GM21390 (cell line): ENCODE measurements at regions not wholly inside any gene's neighbourhood (a gene's known extent, or its start where the extent isn't known, plus 50 kb on each side); places are given as distances from the start of the nearest gene placed in this dataset.

Source experiments
- ATAC-seq: cut with Tn5 transposase; IDR thresholded peaks from one replicate; pipeline ENCODE4 v1.9.1; 2021; ENCODE audit not compliant: unreplicated experiment

DNA sequence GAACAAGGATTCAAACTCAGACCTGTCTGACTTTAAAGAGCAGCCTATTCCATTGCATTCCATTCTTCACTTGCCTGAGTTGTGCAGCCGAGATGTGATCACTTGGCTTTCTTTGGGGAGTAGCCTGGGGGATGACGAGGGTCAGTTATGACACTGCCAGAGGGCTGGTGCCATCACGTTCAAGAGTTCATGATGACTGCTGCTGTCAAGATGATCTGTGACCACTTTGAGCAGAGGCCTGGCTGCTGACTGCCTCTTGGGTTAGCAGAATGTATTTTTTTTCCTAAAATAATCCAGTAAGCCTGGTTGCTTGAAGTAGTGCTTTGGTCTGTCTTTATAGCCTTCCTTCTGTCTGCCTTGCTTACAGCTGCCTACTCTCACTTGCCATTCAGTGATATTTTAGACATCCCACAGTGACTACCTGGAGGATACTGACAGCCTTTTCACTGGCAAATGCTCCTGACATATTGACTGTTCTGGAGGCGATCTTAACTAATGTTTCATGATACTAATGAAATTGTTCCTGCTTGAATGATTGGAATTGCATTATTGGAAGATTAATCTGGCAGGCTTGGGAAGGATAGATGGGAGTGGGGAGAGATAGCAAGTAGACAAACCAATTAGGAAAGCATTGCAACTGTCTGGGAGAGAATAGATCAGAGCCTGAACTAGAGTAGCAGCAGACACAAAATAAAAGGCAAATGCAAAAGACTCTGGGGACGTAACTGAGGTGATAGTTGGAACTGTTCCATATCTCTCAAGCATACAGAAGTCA lies 221.6 kb upstream of the LCORL start:
- ATAC-seq: no peak

DNA sequence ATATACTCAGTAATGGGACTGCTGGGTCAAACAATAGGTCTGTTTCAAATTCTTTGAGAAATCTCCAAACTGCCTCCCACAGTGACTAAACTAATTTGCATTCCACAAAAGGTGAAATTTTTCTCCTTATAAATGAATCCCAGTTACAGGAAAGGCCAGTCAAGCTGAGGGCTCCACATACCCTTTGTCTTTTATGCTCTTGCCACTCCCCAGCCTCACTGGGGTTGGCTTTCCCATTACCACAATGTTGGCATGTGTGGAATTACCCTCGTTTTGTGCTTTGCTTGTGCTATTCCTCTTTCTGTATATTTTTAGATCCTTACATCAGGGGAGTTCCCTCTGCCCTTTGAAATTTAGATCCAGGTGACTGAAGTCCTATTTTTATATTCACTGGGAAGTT lies 220.2 kb upstream of the LCORL start:
- no peak for ATAC-seq

DNA sequence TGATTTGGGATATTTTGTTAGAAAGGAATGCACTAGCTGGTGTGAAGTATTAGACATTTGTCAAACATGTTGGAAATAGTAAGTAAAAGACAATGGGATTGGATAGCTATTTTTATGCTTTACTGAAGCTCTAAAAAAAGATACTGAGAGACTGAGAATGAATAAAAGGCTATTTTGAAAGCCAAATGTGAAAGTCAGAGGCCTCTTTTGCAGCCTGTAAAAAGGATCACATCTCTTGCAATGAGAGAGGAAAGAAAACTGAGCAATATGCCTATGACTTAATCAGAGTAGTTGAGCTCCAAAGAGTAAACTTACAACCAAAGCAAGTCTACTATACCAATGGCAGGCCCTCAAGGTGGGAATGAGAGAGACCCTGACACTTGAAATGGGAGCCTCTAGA lies 212.6 kb upstream of the LCORL start:
- ATAC-seq: no peak

DNA sequence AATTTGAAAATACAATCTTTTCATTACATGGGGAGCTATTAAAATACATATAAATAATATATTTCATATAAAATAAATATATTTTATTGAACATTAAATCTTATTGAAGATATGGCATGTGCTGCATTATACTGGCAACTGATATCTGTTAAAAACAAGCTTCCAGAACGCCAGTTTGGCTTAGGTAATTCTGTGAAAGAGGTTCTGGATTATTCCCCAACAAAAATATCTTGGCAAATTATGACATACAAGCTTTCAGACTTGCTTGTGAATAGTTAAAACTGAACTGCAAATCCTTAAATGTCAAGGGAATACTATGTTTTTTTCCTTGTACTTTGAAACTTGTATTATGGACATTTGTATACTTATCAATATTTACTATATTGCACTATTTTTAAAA lies 210.2 kb upstream of the LCORL start:
- no peak for ATAC-seq

DNA sequence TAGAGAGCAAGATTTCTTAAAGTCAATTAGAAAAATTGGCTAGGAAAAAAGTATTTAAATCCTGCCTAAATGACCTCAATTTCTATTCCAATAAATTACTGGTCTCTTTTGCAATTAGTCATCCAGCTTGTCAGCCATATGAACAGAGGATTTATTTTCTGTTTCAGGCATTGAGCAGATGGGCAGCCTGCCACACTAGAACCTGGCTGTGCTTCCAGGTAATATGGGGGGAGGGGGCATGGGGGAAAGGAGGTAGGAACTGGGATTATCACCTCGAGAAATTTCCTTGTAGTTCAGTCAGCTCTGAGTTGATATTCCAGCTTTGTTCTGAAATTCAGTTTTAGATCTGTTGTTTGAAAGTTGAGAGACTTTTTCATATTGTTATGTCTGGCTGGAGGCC lies 206.3 kb upstream of the LCORL start:
- ATAC-seq: no peak

DNA sequence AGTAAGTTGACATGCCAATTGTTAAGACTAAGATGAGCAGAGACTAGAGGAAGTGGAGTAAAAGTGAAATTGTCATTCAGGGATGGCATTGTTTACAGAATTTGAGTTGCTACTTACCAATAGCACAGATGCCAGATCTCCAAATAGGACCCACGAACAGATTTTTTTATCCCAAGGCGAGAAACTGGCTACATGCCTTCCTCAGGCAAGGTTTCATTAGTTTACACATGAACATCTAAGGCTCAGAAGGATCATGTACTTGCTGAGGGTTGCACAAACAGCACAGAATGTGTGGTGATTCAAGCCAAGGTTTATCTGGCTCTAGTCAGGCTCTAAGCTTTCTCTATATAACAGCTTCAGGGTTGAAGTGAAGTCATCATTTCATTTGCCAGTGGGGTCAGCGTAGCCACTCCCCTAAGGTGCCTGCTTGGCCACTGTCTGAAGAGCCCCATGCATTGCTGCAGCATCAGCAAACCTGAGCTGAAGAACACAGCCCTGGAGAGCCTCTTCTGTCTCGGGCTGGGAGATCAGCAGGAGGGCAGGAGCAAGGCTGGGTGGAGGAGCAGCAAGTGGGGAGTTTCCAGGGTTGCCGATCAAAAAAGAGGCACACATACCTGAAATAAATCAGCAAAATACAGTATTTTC lies 193.0 kb upstream of the LCORL start:
- ATAC-seq: no peak

DNA sequence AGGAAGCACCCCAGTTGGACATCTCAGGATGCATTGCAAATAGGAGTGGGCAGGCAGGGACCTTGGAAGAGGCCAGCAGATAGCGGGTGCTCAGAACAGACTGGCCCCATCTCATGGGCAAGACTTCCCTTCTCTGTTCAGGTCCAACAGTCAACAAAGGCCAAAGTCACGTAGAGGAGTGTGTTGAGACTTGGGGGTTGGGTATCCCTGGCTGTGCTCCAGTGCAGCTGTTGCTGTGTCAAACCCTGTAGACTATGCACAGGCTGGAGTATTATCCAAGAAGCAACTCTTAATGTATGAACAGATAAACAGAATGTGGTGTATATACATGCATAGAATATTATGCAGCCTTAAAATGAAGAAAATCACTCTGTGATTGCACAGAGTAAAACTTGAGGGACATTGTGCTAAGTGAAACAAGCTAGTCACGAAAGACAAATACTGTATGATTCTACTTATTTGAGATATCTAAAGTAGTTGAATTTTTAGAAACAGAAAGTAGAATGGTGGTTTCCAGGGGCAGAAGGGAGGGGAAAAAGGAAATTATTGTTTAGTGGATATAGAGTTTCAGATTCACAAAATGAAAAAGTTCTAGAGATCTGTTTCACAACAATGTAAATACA lies 192.1 kb upstream of the LCORL start:
- peak; percentile 37 for ATAC-seq

DNA sequence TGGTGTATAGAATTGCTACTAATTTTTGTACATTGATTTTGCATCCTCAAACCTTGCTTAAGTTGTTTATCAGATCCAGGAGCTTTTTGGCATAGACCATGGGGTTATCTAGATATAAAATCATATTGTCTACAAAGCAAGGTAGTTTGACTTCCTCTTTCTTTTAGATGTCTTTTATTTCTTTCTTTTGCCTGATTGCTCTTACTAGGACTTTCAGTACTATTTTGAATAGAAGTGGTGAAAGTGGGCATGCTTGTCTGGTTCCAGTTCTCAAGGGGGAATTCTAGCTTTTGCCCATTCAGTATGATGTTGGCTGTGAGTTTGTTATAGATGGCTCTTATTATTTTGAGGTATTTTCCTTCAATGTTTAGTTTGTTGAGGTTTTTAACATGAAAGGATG lies 187.9 kb upstream of the LCORL start:
- peak; percentile 68 for ATAC-seq

DNA sequence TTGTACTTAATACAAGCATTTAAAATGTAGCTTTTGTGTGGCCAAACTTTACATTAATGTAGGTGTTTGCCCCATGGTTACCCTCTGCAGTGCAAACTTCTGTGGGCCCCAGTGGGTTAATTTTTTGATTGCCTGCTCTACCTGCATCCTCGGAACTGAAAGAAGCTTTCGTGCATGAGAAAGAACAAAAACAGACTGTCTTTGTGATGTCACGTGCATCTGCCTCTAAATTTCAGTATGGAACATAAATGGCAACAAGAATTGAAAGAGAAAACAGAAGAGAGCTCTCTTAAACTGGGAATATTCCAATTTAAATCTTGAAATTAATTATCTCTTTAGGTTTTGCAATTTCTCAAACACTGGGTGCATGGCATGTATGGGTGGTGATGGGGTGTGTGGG lies 182.4 kb upstream of the LCORL start:
- no peak for ATAC-seq

DNA sequence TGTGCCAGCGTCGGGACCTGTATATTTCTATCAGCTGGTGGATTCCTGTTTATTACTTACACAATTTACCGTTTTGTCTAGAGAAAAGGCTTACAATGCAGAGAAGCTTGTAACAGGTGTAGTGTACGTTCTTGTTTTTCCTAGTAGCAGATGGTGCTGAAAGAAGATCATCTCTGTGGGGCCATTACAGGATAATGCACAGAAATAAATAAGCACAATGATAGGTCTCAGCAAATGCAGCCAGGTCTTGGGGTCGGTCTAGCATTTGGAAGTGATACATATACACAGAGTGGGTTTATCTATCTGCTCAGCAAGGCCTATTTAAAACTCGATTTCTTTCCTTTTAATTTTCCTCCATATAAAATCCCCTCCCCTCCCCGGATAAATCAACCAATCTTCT lies 180.9 kb upstream of the LCORL start:
- no peak for ATAC-seq

DNA sequence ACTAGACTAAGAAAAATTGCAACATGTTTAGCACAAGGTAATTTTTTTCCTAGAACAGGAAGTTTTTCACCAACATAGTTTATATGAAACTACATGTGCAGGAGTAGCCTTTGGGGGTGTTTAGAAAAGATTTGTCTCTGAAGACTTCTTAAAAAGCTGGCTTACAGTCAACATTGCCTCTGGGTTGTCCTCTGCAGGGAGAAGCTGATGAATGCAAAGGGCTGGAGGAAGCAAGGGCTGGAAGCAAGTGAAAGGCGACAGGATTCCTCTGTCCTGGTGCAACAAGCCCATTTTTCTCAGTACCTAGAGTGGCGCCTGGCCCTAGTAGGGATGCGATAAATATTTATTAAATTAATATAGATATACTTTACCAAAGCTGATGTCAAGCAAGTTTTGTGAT lies 180.3 kb upstream of the LCORL start:
- ATAC-seq: no peak

DNA sequence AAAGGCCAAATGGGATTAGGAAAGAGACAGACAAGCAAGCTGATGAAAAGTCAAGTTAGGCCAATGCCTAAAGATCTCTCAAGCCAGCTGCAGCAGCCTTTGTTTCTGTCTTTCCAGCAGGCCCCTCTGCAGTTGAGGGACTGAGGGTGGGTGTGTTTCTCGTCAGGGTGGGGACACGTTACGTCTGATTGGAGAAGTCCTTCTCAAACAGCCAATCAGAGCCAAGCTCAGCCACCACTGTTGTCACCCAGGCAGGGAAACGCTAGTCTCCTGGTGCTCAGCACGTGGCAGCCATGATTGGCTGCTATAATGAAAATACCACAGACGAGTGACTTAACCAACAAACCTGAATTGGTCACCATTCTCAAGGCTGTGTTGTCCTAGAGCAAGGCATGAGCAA lies 177.1 kb upstream of the LCORL start:
- no peak for ATAC-seq

DNA sequence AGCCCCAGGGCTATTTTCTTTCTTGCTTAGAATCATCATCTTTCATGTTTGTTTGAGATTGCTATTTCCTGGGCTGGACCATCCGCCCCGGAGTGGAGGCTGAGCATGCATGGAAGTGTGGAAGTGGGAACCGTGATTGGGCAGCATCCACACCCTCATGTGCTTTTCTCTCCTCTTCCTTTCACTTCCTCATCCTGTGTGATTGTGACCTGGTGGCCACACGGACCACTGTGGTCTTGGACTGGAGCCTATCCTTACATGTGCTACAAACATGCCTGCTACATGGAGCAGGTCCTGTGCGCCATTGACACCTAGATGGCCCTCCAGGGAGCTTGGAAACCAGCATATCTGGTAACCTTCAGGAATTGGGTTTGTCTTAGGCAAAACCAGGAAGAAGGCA lies 175.9 kb upstream of the LCORL start:
- ATAC-seq: no peak

DNA sequence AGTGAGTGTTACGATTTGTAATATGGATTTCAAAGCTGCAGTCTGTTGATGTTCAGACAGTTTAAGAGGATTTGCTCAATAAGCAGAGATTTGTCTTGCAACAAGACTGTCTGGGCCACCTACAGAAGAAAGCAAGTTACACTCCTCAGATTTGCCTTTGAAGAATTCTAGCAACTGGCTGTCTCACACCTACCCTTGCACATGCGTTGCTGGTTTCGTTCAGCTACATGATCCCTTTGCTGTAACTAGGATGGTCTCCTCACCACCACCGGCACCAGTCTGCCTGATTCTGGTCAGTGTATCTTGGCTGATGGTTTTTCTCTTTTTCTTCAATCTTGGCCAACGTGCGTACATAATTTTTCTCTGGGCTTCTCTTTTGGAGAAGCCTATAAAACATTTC lies 172.7 kb upstream of the LCORL start:
- no peak for ATAC-seq

DNA sequence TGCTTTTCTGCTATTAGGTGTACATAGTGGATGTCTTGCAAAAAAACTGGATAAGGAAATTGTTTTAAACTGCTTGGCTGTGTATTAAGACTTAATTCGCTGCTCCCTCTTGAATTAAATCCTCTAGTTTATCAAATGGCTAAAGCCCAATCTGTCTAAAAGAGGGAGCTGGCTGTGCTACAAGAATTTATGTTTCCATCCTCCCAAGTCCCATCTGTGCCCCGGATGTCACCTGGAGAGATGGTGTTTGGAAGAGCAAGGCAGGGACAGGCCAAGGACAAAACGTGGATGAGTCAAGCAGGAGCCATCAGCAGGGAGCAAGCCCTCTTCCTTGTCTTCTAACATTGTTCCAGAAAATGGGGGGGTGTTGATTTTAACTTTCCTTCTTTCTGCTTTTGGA lies 171.3 kb upstream of the LCORL start:
- no peak for ATAC-seq

DNA sequence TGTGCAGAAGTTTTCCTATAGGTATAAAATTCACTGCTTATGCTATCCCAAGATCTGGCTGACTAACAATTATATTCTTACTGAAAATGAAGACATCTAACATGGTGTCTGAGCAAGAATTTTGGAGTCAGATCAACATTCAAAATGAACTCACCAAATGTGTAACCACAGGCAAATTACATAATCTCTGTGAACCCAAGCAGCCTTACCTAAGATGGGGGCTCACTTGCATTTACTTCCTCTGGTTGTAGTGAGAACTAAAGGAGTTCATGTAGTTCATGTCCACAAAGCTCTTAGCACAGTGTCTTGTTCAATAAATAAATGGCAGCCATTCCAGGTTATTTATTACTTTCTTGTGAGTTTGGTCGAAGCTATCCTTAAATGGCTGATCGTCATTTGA lies 163.9 kb upstream of the LCORL start:
- ATAC-seq: no peak

DNA sequence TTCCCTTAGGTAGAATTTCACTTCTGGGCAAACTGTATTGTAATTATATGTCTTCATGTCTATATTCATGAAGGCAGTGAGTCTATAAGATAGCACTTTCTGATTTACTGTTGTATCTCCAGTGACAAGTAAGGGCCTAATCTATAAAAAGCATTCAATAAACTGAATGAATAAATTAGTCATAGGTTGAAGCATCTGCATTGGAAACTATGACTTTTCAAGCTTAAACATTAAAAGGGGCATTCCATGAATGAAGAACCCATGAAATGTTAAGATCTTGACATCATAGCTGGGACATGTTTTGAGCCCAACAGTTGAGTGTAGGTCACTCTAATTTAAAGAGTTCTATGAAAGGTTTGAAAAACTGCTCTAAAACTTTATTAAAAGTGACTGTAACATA lies 159.3 kb upstream of the LCORL start:
- no peak for ATAC-seq

DNA sequence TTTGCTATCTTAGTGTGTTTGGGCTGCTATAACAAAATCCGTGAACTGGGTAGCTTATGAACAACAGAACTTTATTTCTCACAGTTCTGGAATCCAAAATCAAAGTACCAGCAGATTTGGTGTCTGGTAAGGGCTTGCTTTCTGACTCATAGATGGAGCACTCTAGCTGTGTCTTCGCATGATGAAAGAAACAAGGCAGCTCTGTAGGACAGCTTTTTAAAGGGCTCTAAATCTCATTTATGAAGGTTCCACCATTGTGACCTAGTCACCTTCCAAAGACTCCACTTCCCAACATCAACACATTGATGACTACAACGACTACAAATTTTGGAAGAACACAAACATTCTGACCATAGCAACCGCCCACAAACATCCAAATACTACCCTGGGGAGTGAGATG lies 158.6 kb upstream of the LCORL start:
- no peak for ATAC-seq

DNA sequence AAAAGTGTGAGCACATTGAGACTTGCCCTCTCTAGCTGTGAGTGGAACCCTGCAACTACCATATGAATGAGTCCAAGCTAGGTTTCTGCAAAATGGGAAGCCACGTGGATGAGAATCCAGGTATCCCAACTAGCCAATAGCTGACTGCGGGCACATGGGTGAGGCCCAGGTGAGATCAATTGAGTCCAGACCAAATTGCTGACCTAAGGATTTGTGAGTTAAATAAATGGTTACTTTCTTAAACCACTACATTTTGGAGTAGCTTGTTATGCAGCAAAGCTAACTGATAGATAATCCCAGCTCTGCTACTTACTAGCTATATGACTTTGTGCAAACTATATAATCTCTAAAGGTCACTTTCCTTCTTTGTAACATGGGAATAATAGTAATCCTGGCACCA lies 150.3 kb upstream of the LCORL start:
- ATAC-seq: no peak

DNA sequence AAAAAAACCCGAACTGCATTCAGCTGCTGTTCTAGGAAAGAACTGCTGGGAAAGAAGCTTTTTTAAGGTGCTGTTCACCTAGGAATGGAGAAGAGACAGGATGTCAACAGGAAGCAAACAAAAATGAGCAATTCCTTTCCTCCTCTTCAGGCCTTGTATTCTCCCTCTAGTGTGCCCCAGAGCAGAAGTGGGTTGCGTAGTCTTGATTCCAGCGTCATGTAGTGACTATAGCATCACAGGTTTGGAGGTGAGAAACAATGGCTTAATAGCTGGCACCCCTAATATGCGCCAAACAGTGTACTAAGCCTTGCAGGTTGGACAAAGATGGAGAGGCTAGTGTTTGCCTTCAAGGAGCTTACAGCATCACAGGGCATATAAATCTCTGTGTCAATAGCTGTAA lies 146.3 kb upstream of the LCORL start:
- no peak for ATAC-seq

DNA sequence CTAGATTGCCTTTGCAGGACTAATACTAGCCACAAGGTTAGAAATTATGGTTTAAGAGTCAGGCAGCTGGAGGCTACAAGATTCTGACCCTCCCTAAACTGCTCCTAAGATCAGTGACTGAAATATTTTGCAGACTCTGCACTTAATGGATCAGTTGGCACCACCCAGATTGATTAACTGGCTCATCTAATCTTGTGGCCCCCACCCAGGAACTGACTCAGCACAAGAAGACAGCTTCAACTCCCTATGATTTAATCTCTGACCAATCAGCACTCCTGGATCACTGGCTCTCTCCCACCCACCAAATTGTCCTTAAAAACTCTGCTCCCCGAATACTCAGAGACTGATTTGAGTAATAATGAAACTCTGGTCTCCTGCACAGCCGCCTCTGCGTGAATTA lies 145.4 kb upstream of the LCORL start:
- ATAC-seq: no peak

DNA sequence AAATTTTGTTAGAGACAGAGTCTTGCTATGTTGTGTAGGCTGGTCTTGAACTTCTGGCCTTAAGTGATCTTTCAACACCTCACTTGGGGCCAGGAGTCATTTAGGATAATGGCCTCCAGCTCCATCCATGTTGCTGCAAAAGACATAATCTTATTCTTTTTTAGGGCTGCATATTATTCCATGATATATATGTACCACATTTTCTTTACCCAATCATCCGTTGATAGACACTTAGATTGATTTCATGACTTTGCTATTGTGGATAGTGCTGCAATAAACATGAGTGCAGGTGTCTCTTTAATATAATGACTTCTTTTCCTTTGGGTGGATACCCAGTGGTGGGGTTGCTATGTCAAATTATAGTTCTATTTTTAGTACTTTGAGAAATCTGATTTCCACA lies 140.9 kb upstream of the LCORL start:
- ATAC-seq: no peak
